ENCODE measurements at regions not wholly inside any gene's neighbourhood (a gene's known extent, or its start where the extent isn't known, plus 50 kb on each side); places are given as distances from the start of the nearest gene placed in this dataset.

DNA sequence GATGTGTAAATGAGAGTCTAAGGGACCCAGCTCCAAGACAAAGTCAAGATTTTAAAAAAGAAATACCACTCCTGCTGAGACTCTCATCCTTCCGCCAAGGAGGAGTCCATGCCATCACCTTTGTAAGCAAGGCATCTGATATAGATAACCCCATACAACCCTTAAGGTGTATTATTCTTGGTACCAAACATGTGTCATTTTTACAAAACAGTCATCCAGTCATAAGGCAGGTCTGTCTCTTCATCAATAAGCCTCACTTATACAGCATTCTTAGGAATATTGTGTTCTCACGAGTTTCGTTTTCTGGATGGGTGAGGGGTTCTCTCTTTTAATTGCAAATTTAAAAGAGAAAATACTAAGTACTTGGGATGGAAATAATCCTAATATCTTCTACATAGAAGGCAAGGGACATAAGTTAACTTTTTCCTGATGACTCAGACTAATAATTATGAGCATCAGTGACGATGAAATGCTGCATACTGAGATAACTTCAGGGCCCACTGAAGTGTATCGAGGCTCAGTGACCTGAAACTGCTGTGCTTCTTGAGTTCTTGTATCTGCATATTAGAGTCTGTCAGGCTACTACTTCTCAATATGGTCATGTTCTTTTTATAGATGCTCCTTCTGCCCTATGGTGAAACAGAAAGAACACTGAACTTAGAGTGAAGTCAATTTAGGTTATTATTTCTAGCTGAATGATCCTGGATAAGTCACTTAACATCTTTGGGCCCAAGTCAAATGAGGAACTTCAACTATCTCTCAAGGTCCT lies 166.6 kb downstream of the KLF12 start:
- no peak for DNase-seq (ENCODE audit: low read depth in 2 of 2)

DNA sequence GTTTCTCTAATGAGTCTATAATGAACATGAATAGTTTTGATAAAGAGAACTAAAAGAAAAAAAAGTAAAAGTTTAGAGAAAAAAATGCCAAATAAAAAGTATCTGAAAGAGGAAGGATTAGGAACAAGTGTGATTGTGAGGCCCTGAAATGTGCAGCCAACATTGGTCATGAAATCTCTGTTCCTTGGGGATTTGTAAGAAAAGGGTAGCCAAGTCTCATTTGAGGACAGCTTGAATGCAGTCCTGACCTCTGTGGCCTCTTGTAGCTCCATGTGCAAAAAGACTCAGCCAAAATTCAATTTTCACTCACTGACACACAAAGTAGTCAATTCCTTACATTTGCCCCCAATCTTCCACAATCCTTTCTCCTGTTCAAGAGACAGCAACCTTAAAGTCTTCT lies 167.9 kb downstream of the KLF12 start:
- DNase-seq (ENCODE audit: low read depth in 2 of 2), result no peak

DNA sequence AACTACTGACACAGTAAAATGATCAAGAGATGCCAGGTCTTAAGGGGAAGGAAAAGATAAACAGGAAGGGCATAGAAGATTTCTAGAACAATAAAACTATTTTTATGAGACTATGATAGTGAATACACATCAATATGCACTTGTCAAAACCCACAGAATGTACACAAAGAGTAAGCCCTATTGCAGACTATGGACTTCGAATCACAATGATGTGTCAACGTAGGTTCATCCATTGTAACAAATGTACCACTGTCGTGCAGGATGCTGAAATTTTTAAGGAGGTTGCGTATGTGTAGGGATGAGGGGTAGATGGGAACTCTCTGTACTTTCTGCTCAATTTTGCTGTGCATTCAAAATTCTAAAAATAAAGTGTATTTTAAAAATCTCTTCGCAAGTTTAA lies 171.9 kb downstream of the KLF12 start:
- DNase-seq (ENCODE audit: low read depth in 2 of 2), result no peak

DNA sequence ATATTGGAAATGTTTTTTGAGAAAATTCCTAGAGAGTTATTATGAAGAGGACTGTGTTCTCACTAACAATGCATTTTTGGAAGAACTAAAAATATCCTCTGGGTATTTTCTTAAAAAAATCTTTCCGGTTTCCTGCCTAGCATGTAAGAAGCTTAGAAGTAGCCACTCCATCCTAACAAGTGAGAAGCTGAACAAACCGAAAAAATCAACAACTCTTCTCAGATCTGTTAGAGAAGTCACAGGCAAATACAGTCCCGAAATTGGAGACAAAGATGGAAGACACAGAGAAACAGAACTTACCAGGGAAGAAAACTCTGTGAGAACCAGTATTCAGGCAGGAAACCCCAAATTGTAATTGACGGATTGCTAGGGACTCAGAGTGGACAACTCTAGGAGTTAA lies 173.0 kb downstream of the KLF12 start:
- DNase-seq (ENCODE audit: low read depth in 2 of 2), result no peak

DNA sequence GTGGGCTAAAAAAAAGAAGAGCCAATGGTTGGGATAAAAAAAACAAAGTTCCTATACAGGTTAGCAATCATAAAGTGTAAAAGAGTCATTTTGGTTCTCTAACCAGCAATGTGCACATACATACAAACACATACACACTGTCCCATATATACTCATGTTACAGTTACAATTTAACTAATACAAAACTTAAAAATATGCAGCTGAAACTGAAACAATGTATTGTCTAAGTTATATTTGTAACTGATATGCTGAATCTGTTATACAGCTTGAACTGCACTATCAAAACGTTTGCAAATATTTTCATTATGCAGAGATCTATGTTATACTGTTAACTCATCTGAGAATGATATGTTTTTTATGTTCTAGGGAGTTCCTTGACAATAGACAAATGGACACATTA lies 173.7 kb downstream of the KLF12 start:
- DNase-seq (ENCODE audit: low read depth in 2 of 2), result no peak

DNA sequence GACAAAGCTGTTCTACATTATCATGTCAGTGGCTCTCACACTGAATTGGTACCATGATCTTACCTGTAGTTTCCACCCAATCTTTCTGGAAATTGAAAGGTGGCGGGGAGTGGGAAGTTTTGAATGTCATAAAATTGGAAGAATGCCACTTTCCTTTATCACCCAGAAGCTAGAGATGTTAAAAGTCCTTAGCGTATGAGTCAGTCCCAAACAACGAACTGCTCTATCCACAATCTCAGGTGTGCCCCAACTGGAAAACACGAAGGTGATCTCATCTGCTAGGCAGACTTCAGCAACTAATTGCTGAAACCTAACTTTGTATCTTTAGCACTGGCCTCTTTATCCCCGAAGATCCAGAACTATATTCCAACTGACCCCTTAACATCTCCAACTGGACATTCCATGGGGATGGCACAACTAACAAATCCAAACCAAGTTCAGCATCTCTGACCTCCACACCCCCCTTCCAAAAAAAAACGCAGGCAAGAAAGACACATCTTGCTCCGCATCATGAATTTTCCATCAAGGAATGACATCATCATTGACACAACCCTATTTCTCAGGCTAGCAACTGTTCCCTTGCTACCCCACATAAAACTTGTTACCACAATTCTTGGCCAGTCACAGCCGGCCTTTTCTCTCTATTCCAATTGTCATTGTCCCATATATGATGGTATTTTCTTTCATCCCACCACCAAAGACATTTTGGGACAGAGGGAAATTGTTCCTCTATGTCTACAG lies 175.4 kb downstream of the KLF12 start:
- no peak for DNase-seq (ENCODE audit: low read depth in 2 of 2)

DNA sequence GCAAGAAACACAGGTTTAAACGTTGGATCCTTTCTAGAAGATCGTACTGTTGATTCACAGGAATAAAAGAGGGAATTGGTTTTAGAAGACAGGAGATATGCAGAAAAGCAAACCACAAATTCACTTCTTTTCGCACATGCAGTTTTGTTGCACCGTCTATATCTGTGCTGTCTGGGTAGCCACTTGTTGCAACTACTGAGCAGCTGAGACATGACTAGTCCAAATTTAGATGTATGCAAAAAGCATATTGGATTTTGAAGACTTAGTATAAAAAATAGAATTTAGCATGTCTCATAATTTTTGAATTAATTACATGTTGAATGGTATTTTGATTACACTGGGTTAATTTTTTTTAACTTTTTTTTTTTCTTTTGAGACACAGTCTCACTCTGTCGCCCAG lies 176.3 kb downstream of the KLF12 start:
- DNase-seq (ENCODE audit: low read depth in 2 of 2), result no peak

DNA sequence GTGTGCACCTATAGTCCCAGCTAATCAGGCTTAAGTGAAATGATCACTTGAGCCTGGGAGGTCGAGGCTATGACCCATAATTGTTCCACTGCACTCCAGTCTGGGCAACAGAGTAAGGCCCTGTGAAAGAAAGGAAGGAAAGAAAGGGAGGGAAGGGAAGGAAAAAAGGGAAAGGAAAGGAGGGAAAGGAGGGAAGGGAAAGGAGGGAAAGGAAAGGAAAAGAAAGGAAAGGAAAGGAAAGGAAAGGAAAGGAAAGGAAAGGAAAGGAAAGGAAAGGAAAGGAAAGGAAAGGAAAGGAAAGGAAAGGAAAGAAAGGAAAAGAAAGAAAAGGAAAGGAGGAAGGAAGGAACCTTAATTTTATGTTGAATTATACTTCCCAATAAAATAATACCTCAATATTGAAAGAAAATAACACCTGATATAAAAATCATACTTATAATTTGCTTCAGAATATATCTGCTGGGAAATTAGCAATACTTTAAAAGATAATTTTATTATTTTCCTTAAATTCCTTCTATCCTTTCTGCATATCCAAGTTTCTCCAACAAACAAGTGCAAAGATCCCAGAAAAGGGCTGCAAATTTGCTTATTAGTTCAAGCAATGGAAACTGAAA lies 177.3 kb downstream of the KLF12 start:
- DNase-seq (ENCODE audit: low read depth in 2 of 2), result no peak

DNA sequence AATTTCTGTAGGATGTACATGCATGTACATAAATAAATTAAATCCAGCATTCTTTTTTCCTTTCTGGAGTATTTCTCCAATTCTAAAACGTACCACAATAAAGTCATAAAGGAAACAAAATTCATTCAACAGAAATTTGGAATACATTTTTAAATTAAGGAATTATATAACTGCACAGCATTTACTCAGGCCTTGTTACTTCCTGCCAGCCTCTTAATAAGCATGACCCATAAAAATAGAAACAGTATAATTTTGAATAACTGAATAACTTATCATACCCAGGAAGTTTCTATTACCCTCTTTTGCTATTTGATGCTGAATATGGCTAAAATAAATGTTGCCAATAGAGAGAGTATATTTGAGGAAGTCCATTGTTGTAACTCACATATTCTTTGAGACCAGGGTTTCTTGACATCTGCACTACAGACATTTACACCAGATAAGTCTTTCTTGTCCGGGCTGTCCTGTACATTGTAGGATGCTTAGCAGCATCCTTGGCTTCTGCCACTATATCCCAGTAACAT lies 178.2 kb downstream of the KLF12 start:
- DNase-seq (ENCODE audit: low read depth in 2 of 2), result no peak

DNA sequence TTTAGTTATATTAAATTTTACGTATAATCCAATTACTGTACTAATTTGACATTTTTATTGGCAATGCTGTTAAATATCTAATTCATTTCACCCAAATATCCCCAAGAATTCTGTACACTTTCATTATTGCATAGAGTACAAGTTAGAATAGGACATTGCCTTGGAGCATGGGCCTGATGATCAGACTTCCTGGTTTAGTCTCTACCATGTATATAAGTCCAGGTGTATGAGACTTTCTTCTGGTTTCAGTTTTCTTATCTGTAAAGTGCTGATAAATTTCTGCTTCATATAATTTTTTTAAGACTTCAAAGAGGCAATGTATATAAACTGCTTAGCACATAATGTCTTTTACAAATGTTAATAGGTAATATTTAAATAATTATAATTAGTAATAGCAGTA lies 179.4 kb downstream of the KLF12 start:
- DNase-seq (ENCODE audit: low read depth in 2 of 2), result no peak

DNA sequence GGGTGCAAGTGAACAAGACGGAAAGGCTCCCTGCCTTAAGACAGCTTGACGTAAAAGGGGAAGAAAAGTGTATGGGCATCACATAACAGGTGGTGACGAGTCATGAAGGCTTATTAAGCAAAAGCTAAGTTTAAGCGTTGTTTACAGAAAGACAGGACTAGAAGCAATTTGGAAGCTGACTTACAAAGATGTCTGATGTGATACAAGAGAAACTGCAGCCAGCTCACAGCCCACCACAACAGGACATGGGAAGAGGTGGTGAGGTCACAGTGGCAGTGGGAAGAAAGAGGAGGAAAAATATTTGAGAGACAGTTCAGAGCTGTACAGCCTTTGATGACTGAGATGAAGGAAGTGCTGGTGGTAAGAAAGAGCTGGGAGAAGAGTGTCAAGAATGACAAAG lies 181.6 kb downstream of the KLF12 start:
- no peak for DNase-seq (ENCODE audit: low read depth in 2 of 2)

DNA sequence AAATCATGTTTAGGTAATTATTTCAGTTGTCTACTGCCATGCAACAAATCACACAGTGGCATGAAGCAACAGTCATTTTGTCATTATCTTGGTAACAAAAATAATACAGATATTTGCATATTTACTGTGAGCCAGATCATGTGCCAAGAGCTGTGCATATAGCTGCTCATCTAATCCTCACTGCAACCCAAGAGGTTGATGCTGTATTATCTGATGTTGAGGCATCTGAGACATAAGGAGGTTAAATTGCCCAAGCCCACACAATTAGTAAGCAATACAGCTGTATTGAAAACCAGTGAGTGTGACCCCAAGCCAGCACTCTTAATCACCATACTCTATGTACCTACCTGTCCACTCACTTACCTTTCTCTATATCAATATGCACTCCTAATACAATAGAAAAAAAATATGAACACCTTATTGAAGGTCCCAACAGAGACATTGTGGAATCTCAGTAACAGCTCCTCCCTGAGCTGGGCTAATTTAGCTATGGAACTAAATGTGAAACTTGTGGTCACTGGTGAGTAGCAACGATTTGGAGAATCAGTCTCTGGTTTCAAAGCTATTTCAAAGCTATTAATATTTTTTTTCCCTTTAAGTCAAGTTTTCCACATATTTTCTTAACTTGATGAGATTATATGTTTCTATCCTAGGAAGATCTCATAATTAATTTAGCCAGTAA lies 185.2 kb downstream of the KLF12 start:
- DNase-seq (ENCODE audit: low read depth in 2 of 2), result no peak

DNA sequence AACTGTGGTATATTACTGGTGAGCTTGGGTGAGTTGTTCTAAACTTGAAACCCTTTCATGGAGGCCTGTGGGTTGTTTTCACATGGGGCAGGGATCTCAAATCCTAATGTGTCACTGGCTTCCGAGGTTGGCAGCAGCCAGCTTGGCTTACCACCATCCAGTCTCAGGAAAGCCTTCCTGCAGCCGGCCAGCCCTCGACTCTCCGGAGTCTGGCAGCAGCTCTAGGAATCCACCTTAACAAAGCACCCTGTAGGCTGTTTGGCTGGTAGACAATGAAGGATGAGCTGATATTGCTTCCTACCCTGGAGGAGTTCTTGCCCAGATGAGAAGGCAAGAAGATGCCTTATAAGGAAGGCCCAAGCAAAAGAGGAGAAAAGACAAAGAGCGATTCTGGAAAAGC lies 188.3 kb downstream of the KLF12 start:
- no peak for DNase-seq (ENCODE audit: low read depth in 2 of 2)

DNA sequence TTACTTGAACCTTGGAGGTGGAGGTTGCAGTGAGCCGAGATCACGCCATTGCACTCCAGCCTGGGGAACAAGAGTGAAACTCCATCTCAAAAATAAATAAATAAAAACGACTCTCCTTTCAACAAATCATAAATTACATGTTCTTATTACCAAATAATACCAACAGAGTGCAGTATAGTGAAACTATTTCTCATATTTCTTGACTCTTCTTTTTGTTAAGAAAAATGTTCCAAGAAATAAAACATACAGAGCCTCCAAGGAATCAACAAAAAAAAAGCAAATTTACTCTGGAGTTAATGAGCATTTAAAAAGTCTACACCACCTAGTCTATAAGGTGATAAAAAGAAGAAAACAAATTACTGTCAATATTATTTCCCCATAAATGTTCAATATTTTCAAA lies 188.8 kb downstream of the KLF12 start:
- DNase-seq (ENCODE audit: low read depth in 2 of 2), result no peak

DNA sequence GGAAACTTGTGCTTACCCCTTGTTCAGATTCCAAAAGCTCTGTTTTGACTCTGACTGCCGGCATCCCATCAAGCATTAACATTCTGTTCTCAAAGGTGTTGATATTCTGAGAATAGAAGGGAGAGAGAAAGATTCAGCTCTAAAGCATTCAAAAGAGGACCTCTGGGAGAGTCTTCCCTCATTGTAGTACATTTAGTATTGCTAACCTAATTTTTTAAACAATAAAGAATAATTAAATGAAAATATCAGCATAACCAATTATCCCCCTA lies 190.3 kb downstream of the KLF12 start:
- no peak for DNase-seq (ENCODE audit: low read depth in 2 of 2)

DNA sequence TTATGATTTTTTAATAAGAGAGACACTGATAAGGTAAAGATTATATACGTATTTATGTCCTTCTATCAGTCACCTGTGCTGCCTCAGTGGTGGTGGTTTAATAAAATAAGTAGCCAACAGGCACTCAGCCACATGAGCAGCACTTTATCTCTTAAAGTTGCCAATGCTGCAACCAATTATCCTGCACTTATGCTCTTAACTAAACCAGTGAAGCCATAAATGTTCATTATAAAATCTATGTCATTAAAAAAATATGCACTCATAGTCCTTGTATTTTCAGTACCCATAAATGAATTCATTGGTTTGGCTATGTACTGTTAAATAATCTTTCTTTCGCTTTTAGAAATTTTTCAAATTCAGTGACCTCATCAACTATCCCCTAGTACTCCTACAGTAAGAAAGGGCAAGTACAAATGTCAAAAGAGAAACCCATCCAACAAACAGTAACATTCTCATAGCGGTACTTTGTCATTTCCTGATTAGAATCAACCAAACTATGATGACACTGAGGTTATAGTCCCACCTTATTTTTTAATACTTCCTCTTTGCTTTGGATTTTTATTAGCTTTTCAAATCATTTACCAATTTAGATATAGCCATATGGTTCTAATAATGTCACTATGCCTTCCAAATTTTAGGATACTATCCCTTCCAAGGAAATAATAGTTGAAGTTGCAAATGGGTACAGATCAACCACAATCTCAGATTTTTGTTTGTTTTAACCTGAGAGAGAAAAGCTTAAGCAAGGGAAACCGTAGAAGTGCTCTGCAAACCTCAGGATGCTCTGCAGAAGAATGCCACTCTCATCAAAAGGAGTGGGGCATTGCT lies 190.9 kb downstream of the KLF12 start:
- no peak for DNase-seq (ENCODE audit: low read depth in 2 of 2)

DNA sequence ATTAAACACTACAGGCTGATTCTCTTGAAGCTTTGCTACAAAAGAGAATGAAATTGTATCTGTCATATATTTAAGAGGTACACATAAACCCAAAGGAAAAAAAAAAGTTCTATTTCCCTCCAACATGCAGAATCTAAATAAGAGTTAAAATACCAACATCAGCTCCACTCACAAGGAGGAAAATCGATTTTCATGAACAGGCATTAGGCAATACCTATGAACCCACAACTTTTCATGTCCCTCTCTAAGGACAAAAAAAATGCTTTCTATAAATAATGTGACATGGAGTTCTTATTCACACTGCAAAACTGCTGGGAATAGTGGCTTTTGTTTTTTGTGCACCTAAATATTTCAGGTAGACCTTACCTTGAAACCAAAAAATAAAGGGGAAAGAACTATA lies 192.5 kb downstream of the KLF12 start:
- no peak for DNase-seq (ENCODE audit: low read depth in 2 of 2)

DNA sequence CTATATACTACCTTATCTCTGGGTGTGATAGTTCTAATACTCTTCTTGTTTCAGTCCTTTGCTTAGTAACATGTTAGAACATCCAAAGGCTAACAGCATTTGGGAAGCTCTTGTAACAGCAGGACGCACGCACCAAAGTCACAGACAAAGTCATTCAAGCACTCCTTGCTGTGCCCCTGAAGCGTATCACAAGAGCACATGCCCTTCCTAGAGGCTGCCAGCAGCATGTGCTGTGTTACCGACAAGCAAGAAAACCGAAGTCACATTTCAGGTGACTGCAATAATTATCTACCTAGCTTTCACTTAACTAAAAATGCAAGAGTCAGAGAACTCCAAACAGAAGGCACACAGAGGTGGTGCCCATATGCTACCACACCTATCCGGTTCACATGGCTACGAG lies 194.1 kb downstream of the KLF12 start:
- DNase-seq (ENCODE audit: low read depth in 2 of 2), result no peak

DNA sequence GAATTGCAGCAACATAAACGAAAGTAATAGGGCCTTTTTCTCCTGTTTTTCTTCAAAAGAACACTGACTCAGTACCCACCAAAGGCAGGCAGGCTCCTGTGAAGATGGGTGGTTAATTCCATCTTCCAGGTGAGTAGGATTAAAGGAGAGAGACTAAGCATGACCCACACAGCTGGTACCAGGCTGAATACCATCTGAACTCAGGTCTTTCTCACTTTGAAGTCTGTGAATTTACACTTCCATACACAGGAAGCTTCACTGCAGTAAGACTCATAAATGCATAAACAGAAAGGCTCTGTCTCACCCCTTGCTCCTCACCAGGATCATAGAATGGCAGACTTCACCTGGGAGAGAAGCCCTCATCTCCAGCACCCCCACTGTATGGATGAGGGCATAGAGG lies 194.6 kb downstream of the KLF12 start:
- no peak for DNase-seq (ENCODE audit: low read depth in 2 of 2)

DNA sequence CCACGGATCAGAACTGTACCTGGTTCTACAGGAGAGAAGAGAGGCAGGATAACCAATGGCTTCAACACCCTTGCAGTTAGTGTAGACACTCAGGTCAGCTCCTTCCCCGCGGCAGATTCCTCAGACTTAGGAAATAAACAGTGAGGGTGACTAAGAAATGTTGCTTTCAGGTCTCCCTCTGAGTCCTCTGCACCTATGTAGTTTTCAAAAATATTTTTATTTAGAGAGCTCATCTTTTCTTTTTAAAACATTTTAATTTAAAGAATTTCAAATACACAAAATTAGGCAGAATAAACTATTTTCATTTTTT lies 195.2 kb downstream of the KLF12 start:
- DNase-seq (ENCODE audit: low read depth in 2 of 2), result no peak

DNA sequence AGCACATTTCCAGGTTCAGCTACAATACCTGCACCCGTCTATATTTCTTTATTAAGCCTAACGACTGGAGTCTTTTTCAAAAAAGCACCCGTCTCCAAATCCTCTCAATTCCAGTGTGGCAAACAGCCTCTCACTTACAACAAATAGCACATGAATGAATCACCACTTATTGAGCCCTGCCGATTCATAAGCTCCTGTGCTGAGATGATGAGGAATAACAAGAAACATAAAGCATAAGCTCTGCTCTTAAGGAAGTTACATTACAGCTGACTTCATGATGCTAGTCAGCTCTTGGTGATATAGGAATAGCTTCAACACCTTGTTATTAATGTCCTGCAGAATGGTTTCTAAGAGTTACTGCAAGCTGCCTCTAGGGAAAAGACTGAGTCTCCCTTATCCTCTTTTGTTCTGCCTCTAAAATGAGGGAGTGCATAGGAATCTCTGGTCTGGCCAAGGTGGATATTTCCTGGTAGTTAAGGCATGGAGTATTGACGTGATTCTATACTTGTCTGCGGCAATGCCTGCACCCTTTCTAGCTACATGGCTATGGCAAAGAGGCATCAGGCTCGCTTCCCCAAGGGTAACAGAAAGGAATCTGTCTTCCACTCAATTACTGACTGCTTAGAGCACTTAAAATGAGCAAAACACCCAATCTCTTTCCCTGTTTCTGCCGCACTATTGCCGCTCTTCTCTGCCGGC lies 195.7 kb downstream of the KLF12 start:
- no peak for DNase-seq (ENCODE audit: low read depth in 2 of 2)
